Right cardiac atrium (tissue), 5 donors: ENCODE measurements at regions not wholly inside any gene's neighbourhood (a gene's known extent, or its start where the extent isn't known, plus 50 kb on each side); places are given as distances from the start of the nearest gene placed in this dataset.

Experiments
- ATAC-seq, 2 donors: fragments of 200-7000 bp; cut with Tn5 transposase; one replicate each; pipeline versions ENCODE4 v1.8.0 to v1.9.1; 2020; ENCODE audit warnings: moderate library complexity in 2 of 2, mild to moderate bottlenecking in 1 of 2
- DNase-seq, 3 donors: peaks; one replicate each; pipeline ENCODE4 v3.0.0-alpha.2; 2020
- H3K27ac ChIP-seq: one replicate; pipeline ENCODE4 v1.5.1; 2013; ENCODE audit warnings: mild to moderate bottlenecking, low read length, control low read depth, moderate library complexity
- H3K27me3 ChIP-seq: one replicate; pipeline ENCODE4 v1.6.1; 2013; ENCODE audit not compliant: control insufficient read depth, insufficient read depth
- H3K4me1 ChIP-seq: one replicate; pipeline ENCODE4 v1.6.1; 2013; ENCODE audit warnings: low read length; ENCODE audit not compliant: control insufficient read depth, insufficient read depth
- H3K4me3 ChIP-seq: one replicate; pipeline ENCODE4 v1.5.1; 2013; ENCODE audit warnings: low read length, control low read depth
- H3K9me3 ChIP-seq: one replicate; pipeline ENCODE4 v1.6.1; 2013; ENCODE audit warnings: low read length; ENCODE audit not compliant: control insufficient read depth
- whole genome bisulfite sequencing: extraction: QIAGEN DNeasy Blood & Tissue Kit; methylation state at CpG from one replicate; pipeline ENCODE4 v1.1.7; 2013; 5-methylcytosine and 5-hydroxymethylcytosine counted together
- intact Hi-C, 4 donors: fragments of 100-400 bp; cut with DNase I; formaldehyde crosslinking; loops; one replicate each; pipeline versions ENCODE4 v1.11.0 to v1.14.0; 2022 to 2023
- donor health status: healthy with polysubstance abuse.
- donor health status: DM: no; HTN: yes; CAD: no.
- donor health status: DM: no; HTN: no; CAD: no.
- donor health status: DM: no; HTN: yes; CAD: no; lungs with severe emphysema.
- donor health status: DM: yes; HTN: yes; CAD: no.

DNA sequence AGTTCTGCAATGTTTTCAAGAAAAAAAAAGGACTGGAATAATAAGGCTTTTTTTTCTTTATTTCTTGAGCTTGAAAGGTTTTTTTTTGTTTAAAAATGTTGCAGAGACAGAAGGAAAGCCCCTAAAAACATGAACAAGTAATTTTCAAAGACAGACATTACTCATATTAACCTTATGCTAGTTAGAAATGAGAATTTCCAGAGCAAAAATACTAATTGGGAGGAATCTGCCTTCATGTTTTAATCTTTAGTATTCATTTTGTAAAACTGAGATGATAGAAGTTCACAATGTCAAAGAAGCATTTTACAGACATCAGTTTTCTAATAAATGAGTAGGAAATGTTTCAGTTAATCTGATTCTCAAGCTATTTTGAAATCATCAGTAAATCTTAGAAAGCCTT, 1805.3 kb downstream of the PCDH7 start:
- intact Hi-C loops = no loop called here
- ATAC-seq (no peak), DNase-seq (no peak)
- Histone ChIP-seq H3K27me3 (no peaks in the 10 kb centered on the region), H3K4me3 (no peak overlapping the region), H3K9me3 (no peaks in the 10 kb centered on the region), H3K27ac (no peak overlapping the region), H3K4me1 (no peaks in the 10 kb centered on the region)

GRCh38 chr4:32544846-32545245, 1824.7 kb downstream of the PCDH7 start:
- DNase-seq (no peak), ATAC-seq (no peak)
- Histone ChIP-seq H3K27ac (no peak overlapping the region), H3K4me3 (no peak overlapping the region), H3K27me3 (no peaks in the 10 kb centered on the region), H3K9me3 (no peaks in the 10 kb centered on the region), H3K4me1 (no peaks in the 10 kb centered on the region)
- 79% methylated on average over 3 of the region's 3 CpGs for WGBS
- intact Hi-C loops = no loop called here

DNA sequence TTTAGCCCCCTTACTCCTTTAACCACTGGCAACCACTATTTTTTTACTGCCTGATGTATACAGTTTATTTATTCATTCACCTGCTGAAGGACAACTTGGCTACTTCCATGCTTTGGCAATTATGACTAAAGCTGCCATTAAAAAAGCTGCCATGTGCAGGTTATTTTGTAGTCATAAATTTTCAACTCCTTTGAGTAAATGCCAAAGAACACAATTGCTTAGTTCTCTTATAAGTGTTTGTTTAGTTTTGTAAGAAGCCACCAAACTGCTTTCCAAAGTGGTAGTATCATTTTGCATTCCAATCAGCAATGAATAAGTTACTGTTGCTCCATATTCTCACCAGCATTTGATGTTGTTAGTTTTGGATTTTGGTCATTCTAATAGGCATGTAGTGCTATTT, 1831.8 kb downstream of the PCDH7 start:
- Histone ChIP-seq H3K4me3 (no peak overlapping the region), H3K27me3 (no peaks in the 10 kb centered on the region), H3K27ac (no peak overlapping the region), H3K9me3 (no peaks in the 10 kb centered on the region), H3K4me1 (no peaks in the 10 kb centered on the region)
- ATAC-seq (no peak), DNase-seq (no peak)
- intact Hi-C loops = no loop called here

- DNase-seq (no peak), ATAC-seq (no peak)
- H3K4me3 ChIP-seq = no peak overlapping the region
- 35% methylated on average over 5 of the region's 5 CpGs for WGBS
- no peaks in the 10 kb centered on the region for H3K9me3 ChIP-seq
- H3K27me3 ChIP-seq = no peaks in the 10 kb centered on the region
- no peaks in the 10 kb centered on the region for H3K4me1 ChIP-seq
- H3K27ac ChIP-seq = no peak overlapping the region
- intact Hi-C loops = no loop called here
These were observed 1840.1 kb downstream of the PCDH7 start for GRCh38 chr4:32560306-32560705.

DNA sequence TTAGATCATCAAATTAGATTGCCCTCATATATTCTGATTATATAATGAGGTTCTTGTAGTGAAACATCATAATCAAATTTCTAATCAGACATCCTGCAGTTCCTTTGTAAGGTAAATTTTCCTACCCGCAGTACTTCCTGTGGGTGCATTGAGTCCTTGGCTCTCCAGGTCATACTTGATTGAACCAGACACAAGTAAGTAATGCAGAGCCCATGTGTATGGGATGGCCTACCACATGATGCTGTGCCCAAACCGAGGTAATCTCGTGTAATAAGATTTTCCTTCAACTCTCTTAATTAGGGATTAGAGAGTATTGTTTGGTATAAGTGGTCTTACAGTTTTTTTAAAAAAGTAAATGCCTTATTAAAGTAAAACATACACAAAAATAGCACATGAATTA, 1841.8 kb downstream of the PCDH7 start:
- Histone ChIP-seq H3K27me3 (no peaks in the 10 kb centered on the region), H3K4me1 (no peaks in the 10 kb centered on the region), H3K9me3 (no peaks in the 10 kb centered on the region), H3K27ac (no peak overlapping the region), H3K4me3 (no peak overlapping the region)
- intact Hi-C loops = no loop called here
- DNase-seq (no peak), ATAC-seq (no peak)
- 74% methylated on average over 3 of the region's 3 CpGs for WGBS

DNA sequence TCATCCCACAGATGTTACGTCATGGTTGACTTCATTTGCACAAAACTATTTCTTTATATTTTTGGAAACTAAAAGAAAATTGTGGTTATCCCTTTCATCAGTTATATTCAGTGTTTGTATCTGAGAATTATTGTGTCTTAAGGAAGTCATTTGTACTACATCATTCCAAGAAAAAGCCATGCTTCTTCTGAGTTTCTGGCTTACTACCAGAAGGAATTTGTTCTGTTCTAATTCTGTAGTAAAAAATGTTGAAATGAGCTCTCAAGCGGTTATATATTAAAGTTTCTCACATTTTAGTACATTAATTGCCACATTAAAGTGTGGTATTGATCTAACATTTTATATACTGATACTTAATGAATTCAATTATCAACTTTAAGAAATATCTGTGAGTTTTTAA, 1844.5 kb downstream of the PCDH7 start:
- H3K4me1 ChIP-seq = no peaks in the 10 kb centered on the region
- intact Hi-C loops = no loop called here
- no peak overlapping the region for H3K4me3 ChIP-seq
- 69% methylated on average over 2 of the region's 2 CpGs for WGBS
- DNase-seq (no peak), ATAC-seq (no peak)
- H3K27ac ChIP-seq = no peak overlapping the region
- H3K9me3 ChIP-seq = no peaks in the 10 kb centered on the region
- no peaks in the 10 kb centered on the region for H3K27me3 ChIP-seq

DNA sequence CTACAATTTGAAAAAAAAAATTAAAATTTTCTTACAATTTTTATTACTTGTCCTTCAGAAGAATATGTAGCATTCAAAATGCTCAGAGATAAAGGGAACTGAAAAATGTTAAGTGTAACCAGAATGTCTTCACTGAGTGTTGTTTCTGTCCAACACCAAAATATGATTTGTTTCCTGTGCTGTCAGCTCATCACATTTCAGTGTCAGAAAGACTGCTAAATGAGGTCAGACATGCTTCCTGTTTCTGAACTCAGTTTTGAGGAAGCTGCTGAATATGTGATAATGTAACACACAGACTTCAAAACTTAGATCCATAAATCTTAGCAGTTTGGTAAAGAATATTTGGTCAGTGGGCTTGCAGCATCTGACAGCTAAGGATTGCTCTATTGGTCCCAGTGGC, 1849.7 kb downstream of the PCDH7 start:
- intact Hi-C loops = no loop called here
- Histone ChIP-seq H3K9me3 (no peaks in the 10 kb centered on the region), H3K27ac (no peak overlapping the region), H3K27me3 (no peaks in the 10 kb centered on the region), H3K4me3 (no peak overlapping the region), H3K4me1 (no peaks in the 10 kb centered on the region)
- no peak for ATAC-seq
- DNase-seq = no peak

DNA sequence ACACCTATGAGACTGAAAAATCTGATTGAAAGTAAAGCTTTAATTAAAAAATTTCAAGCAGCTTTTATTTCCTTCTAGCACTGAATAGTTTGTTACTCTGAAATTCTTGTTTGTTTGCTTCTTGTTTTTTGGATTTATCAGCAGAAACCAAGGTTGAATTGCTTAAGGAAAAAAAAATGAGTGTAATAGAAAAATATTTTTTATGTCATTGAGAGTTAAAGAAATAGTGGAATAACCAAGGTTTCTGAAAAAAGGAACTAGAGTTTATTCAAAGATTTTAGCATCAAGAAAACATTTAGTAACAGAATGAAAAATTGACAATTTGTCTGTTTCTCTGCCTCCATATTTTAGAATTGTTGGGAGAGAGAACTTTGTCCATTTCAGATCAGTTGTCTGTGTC, 1852.2 kb downstream of the PCDH7 start:
- H3K27ac ChIP-seq = no peak overlapping the region
- no peak overlapping the region for H3K4me3 ChIP-seq
- no peaks in the 10 kb centered on the region for H3K9me3 ChIP-seq
- H3K4me1 ChIP-seq = no peaks in the 10 kb centered on the region
- ATAC-seq (no peak), DNase-seq (no peak)
- intact Hi-C loops = no loop called here
- H3K27me3 ChIP-seq = no peaks in the 10 kb centered on the region

GRCh38 chr4:32574803-32575202, 1854.6 kb downstream of the PCDH7 start:
- ATAC-seq (no peak), DNase-seq (no peak)
- H3K27me3 ChIP-seq = no peaks in the 10 kb centered on the region
- no peak overlapping the region for H3K4me3 ChIP-seq
- WGBS = 70% methylated on average over 1 of the region's 1 CpG
- intact Hi-C loops = no loop called here
- H3K27ac ChIP-seq = no peak overlapping the region
- H3K9me3 ChIP-seq = no peaks in the 10 kb centered on the region
- H3K4me1 ChIP-seq = no peaks in the 10 kb centered on the region

GRCh38 chr4:32589097-32589496, 1868.9 kb downstream of the PCDH7 start:
- Histone ChIP-seq H3K4me3 (no peak overlapping the region), H3K9me3 (no peaks in the 10 kb centered on the region), H3K27ac (no peak overlapping the region), H3K4me1 (no peaks in the 10 kb centered on the region), H3K27me3 (no peaks in the 10 kb centered on the region)
- no peak for ATAC-seq
- intact Hi-C loops = no loop called here
- DNase-seq = no peak
- WGBS = 47% methylated on average over 2 of the region's 2 CpGs

GRCh38 chr4:32589853-32590252, 1869.7 kb downstream of the PCDH7 start:
- DNase-seq = no peak
- ATAC-seq = no peak
- H3K27ac ChIP-seq = no peak overlapping the region
- no peaks in the 10 kb centered on the region for H3K27me3 ChIP-seq
- no peaks in the 10 kb centered on the region for H3K4me1 ChIP-seq
- intact Hi-C loops = no loop called here
- no peaks in the 10 kb centered on the region for H3K9me3 ChIP-seq
- WGBS = 68% methylated on average over 2 of the region's 2 CpGs
- H3K4me3 ChIP-seq = no peak overlapping the region

DNA sequence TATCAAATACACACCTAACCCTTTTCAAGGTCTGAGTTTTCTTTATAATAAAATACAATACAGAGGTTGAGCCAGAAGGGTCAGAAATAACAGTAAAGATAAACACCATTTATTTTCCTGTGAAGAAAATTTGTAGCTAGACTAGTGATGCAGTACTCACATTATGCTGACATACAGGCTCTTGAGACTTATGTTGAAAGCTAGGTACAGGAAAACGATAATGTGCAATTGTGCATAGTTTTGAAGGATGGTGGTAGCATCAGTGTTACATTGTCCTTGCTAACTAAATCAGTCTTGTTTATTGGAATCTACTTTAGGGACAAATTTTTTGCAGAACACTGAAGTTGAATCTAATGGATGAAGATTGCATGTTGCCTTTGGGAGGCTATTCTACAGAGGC, 1877.2 kb downstream of the PCDH7 start:
- intact Hi-C loops = no loop called here
- ATAC-seq (no peak), DNase-seq (no peak)
- 56% methylated on average over 1 of the region's 1 CpG for WGBS
- Histone ChIP-seq H3K9me3 (no peaks in the 10 kb centered on the region), H3K4me1 (no peaks in the 10 kb centered on the region), H3K4me3 (no peak overlapping the region), H3K27ac (no peak overlapping the region), H3K27me3 (no peaks in the 10 kb centered on the region)
